B cell (primary cell): ENCODE measurements at regions not wholly inside any gene's neighbourhood (a gene's known extent, or its start where the extent isn't known, plus 50 kb on each side); places are given as distances from the start of the nearest gene placed in this dataset.

Experiments used
- ATAC-seq: fragments of 200-7000 bp; cut with Tn5 transposase; one replicate; pipeline ENCODE4 v1.10.0; 2021; ENCODE audit warnings: low read depth, mild to moderate bottlenecking, moderate number of reproducible peaks, moderate library complexity
- CTCF ChIA-PET: fragments of 350-600 bp; sonication (Branson Sonifier 250); formaldehyde crosslinking; loops from one replicate; lab custom pipeline; 2021; ENCODE audit warnings: antibody characterized with exemption, inconsistent platforms; lab: Charles Lee
- POLR2A ChIA-PET: fragments of 350-600 bp; sonication (Branson Sonifier 250); formaldehyde crosslinking; loops from one replicate; lab custom pipeline; 2021; ENCODE audit warnings: antibody characterized with exemption; lab: Charles Lee
- DNase-seq: peaks from one replicate; pipeline ENCODE4 v3.0.0; 2013
- H2AFZ ChIP-seq: 2 replicates; pipeline ENCODE4 v1.6.1; 2012; ENCODE audit warnings: mild to moderate bottlenecking, low read depth, low read length; ENCODE audit not compliant: insufficient read depth, poor library complexity, severe bottlenecking
- H3K27ac ChIP-seq, 2 donors: 1 replicate in 1 of 2; 2 replicates in 1 of 2; pipeline ENCODE4 v1.5.1; 2012 to 2013; ENCODE audit warnings: low read length in 2 of 2, mild to moderate bottlenecking in 2 of 2, moderate library complexity in 1 of 2
- H3K27me3 ChIP-seq, 4 experiments: fragments of 200-600 bp in 1 of 4; sonication (generic) in 1 of 4; replicated peaks in 1 of 4; 1 replicate in 2 of 4; 2 replicates in 2 of 4; pipeline versions ENCODE4 v1.6.1 to v1.7.0; 2013 to 2016; ENCODE audit warnings: low read length in 3 of 4, mild to moderate bottlenecking in 2 of 4, mixed read lengths in 1 of 4, moderate library complexity in 1 of 4; ENCODE audit not compliant: insufficient read depth in 4 of 4, control insufficient read depth in 3 of 4; ENCODE audit errors: control extremely low read depth in 1 of 4
- H3K36me3 ChIP-seq, 2 experiments: replicated peaks in 1 of 2; 1 replicate in 1 of 2; 2 replicates in 1 of 2; pipeline versions ENCODE4 v1.6.1 to v1.7.1; 2013; ENCODE audit warnings: low read length in 1 of 2; ENCODE audit not compliant: insufficient read depth in 2 of 2, control insufficient read depth in 1 of 2; ENCODE audit errors: control extremely low read depth in 1 of 2, extremely low read depth in 1 of 2
- H3K4me1 ChIP-seq, 2 donors: fragments of 200-600 bp in 1 of 2; sonication (generic) in 1 of 2; 1 replicate in 1 of 2; 2 replicates in 1 of 2; pipeline versions ENCODE4 v1.5.1 to v1.6.1; 2013 to 2017; ENCODE audit warnings: low read length in 2 of 2; ENCODE audit not compliant: control insufficient read depth in 2 of 2, insufficient read depth in 2 of 2
- H3K4me2 ChIP-seq: replicated peaks from 2 replicates; pipeline ENCODE3; 2012; ENCODE audit warnings: mild to moderate bottlenecking, low read depth, low read length; ENCODE audit not compliant: poor library complexity, severe bottlenecking
- H3K4me3 ChIP-seq, 5 experiments: fragments of 200-600 bp in 1 of 5; sonication (generic) in 1 of 5; 1 replicate in 3 of 5; 2 replicates in 2 of 5; pipeline versions ENCODE4 v1.5.1 to v1.7.0; 2011 to 2016; ENCODE audit warnings: low read length in 4 of 5, mild to moderate bottlenecking in 4 of 5, low read depth in 2 of 5, control low read depth in 1 of 5, moderate library complexity in 1 of 5; ENCODE audit not compliant: insufficient read depth in 1 of 5; ENCODE audit errors: control extremely low read depth in 1 of 5, extremely low read depth in 1 of 5
- H3K79me2 ChIP-seq: fragments of 200-600 bp; sonication (generic); one replicate; pipeline ENCODE4 v1.6.0; 2016; ENCODE audit warnings: low read length; ENCODE audit not compliant: control insufficient read depth, insufficient read depth
- H3K9ac ChIP-seq: fragments of 200-600 bp; sonication (generic); 2 replicates; pipeline ENCODE4 v1.6.1; 2017; ENCODE audit warnings: mild to moderate bottlenecking, low read length, moderate library complexity
- H3K9me3 ChIP-seq, 3 donors: one replicate each; pipeline versions ENCODE4 v1.6.1 to v1.7.1; 2013; ENCODE audit warnings: low read length in 2 of 3; ENCODE audit not compliant: control insufficient read depth in 2 of 3, insufficient read depth in 1 of 3; ENCODE audit errors: control extremely low read depth in 1 of 3
- H4K20me1 ChIP-seq: 2 replicates; pipeline ENCODE4 v1.6.0; 2012; ENCODE audit warnings: mild to moderate bottlenecking, low read length; ENCODE audit not compliant: insufficient read depth, control insufficient read depth, poor library complexity, severe bottlenecking
- H3K27ac Mint-ChIP-seq: one replicate; pipeline ENCODE4 v1.8.0; 2021; ENCODE audit warnings: mixed read lengths
- H3K27me3 Mint-ChIP-seq: one replicate; pipeline ENCODE4 v1.8.0; 2021; ENCODE audit warnings: mixed read lengths
- H3K4me1 Mint-ChIP-seq: one replicate; pipeline ENCODE4 v1.8.0; 2021; ENCODE audit warnings: mixed read lengths
- H3K4me3 Mint-ChIP-seq: one replicate; pipeline ENCODE4 v1.8.0; 2021; ENCODE audit warnings: mixed read lengths
- H3K9me3 Mint-ChIP-seq: one replicate; pipeline ENCODE4 v1.8.0; 2022; ENCODE audit warnings: mixed read lengths; ENCODE audit not compliant: insufficient read depth
- CTCF ChIP-seq: fragments of 200-600 bp; IDR thresholded peaks from one replicate; pipeline ENCODE4 v1.8.0; 2022; ENCODE audit warnings: antibody characterized with exemption, mild to moderate bottlenecking
- EZH2 ChIP-seq: IDR thresholded peaks from 2 replicates; pipeline ENCODE4 v1.6.1; 2012; ENCODE audit warnings: borderline replicate concordance, low read depth, mild to moderate bottlenecking, moderate library complexity, low read length; ENCODE audit not compliant: insufficient read depth, poor library complexity, severe bottlenecking
- WGBS: methylation state at CpG from one replicate; pipeline ENCODE4 v1.1.5; 2013; ENCODE audit warnings: missing lambda C conversion rate; ENCODE audit not compliant: insufficient coverage; 5-methylcytosine and 5-hydroxymethylcytosine counted together
- intact Hi-C: fragments of 100-400 bp; cut with micrococcal nuclease; formaldehyde crosslinking; loops from one replicate; pipeline ENCODE4 v1.10.0; 2022

GRCh38 chr9:109705515-109705914, 74.5 kb upstream of the PALM2AKAP2 start:
- Mint-ChIP-seq H3K4me1 (no peaks in the 10 kb centered on the region), H3K27me3 (peaks cover 18% of the 10 kb centered on the region), H3K27ac (no peak overlapping the region), H3K4me3 (no peak overlapping the region), H3K9me3 (no peaks in the 10 kb centered on the region)
- Histone ChIP-seq H2AFZ (no peak overlapping the region), H3K4me2 (no peak overlapping the region), H3K27me3 (peaks cover 0 to 2% (median 0%) of the 10 kb centered on the region in 4 experiments), H3K4me1 (no peaks in the 10 kb centered on the region), H3K9ac (no peak overlapping the region), H3K27ac (no peak overlapping the region), H3K79me2 (no peaks in the 10 kb centered on the region), H4K20me1 (no peaks in the 10 kb centered on the region), H3K4me3 (no peak overlapping the region), H3K36me3 (no peaks in the 10 kb centered on the region), H3K9me3 (no peaks in the 10 kb centered on the region)
- CTCF ChIA-PET: no interaction called here
- intact Hi-C loops: no loop called here
- POLR2A ChIA-PET: no interaction called here
- ATAC-seq (no peak), DNase-seq (no peak)
- TF ChIP-seq EZH2: no peak
- TF ChIP-seq CTCF: no peak

GRCh38 chr9:109707355-109707754, 72.6 kb upstream of the PALM2AKAP2 start:
- H3K27me3 ChIP-seq: peaks cover 0 to 2% (median 0%) of the 10 kb centered on the region in 4 experiments
- no peak for DNase-seq
- no peak overlapping the region for H3K9ac ChIP-seq
- H3K27ac ChIP-seq: no peak overlapping the region
- 100% methylated on average over 2 of the region's 3 CpGs for WGBS
- ATAC-seq: no peak
- H3K4me3 Mint-ChIP-seq: no peak overlapping the region
- intact Hi-C loops: no loop called here
- H3K27ac Mint-ChIP-seq: no peak overlapping the region
- no peaks in the 10 kb centered on the region for H3K36me3 ChIP-seq
- H2AFZ ChIP-seq: no peak overlapping the region
- H3K9me3 ChIP-seq: no peaks in the 10 kb centered on the region
- H3K9me3 Mint-ChIP-seq: no peaks in the 10 kb centered on the region
- POLR2A ChIA-PET: no interaction called here
- no peaks in the 10 kb centered on the region for H3K4me1 ChIP-seq
- no peak overlapping the region for H3K4me3 ChIP-seq
- no peaks in the 10 kb centered on the region for H3K79me2 ChIP-seq
- no peak overlapping the region for H3K4me2 ChIP-seq
- no peaks in the 10 kb centered on the region for H3K4me1 Mint-ChIP-seq
- TF ChIP-seq EZH2 (no peak), CTCF (no peak)
- CTCF ChIA-PET: no interaction called here
- no peaks in the 10 kb centered on the region for H4K20me1 ChIP-seq
- peaks cover 23% of the 10 kb centered on the region for H3K27me3 Mint-ChIP-seq
